Tibial nerve (tissue), 4 donors: ENCODE measurements at regions not wholly inside any gene's neighbourhood (a gene's known extent, or its start where the extent isn't known, plus 50 kb on each side); places are given as distances from the start of the nearest gene placed in this dataset.

ENCODE experiments used
- EP300 ChIP-seq, 2 donors: sonication (generic); formaldehyde crosslinking; IDR thresholded peaks; one replicate each; pipeline ENCODE4 v1.6.1; 2017; ENCODE audit warnings: antibody characterized with exemption in 2 of 2, mild to moderate bottlenecking in 1 of 2
- POLR2A ChIP-seq, 2 donors: fragments of 450-650 bp; IDR thresholded peaks; one replicate each; pipeline ENCODE4 v1.6.1; 2017; ENCODE audit warnings: antibody characterized with exemption in 2 of 2, mild to moderate bottlenecking in 2 of 2, moderate library complexity in 2 of 2
- TF ChIP-seq, protein P1 (sequence below), 5 experiments: fragments of 200-600 bp in 3 of 5; fragments of 450-650 bp in 2 of 5; sonication (generic) in 3 of 5; IDR thresholded peaks; one replicate each; pipeline ENCODE4 v1.5.1; 2016 to 2019; ENCODE audit warnings: antibody characterized with exemption in 5 of 5, mild to moderate bottlenecking in 3 of 5, moderate library complexity in 2 of 5

DNA sequence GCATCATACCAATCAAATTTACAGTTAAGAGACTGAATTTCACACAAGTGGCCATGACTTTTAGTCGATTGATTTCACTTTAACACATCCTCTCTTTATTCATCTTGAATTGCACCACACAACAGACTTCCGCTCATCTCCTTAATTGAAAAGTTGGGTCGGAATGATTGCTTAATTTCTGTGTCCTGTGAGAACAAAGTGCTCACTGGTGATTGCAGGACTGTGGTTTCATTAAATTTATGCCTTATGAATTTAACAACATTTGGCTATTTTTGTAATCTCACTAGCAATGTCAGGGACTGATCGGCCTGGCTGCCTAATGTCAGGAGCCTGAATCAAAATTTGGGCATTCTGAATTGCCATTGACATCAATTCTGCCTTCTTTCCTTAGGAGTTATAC, 1447.3 kb upstream of the ACO1 start:
- TF ChIP-seq, protein P1, sequence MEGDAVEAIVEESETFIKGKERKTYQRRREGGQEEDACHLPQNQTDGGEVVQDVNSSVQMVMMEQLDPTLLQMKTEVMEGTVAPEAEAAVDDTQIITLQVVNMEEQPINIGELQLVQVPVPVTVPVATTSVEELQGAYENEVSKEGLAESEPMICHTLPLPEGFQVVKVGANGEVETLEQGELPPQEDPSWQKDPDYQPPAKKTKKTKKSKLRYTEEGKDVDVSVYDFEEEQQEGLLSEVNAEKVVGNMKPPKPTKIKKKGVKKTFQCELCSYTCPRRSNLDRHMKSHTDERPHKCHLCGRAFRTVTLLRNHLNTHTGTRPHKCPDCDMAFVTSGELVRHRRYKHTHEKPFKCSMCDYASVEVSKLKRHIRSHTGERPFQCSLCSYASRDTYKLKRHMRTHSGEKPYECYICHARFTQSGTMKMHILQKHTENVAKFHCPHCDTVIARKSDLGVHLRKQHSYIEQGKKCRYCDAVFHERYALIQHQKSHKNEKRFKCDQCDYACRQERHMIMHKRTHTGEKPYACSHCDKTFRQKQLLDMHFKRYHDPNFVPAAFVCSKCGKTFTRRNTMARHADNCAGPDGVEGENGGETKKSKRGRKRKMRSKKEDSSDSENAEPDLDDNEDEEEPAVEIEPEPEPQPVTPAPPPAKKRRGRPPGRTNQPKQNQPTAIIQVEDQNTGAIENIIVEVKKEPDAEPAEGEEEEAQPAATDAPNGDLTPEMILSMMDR (IDR thresholded peaks at IDR 0.05) = no peak
- no peak for TF ChIP-seq POLR2A (IDR thresholded peaks at IDR 0.05)
- TF ChIP-seq EP300 (IDR thresholded peaks at IDR 0.05) = no peak
